ENCODE measurements at regions not wholly inside any gene's neighbourhood (a gene's known extent, or its start where the extent isn't known, plus 50 kb on each side); places are given as distances from the start of the nearest gene placed in this dataset.

- ATAC-seq (ENCODE audit: poor library complexity): no peak
- intact Hi-C loops (cut with DNase I): no loop called here
- no peak for DNase-seq
Measured at GRCh38 chr3:160622263-160623045, 54.5 kb upstream of the ARL14 start.

DNA sequence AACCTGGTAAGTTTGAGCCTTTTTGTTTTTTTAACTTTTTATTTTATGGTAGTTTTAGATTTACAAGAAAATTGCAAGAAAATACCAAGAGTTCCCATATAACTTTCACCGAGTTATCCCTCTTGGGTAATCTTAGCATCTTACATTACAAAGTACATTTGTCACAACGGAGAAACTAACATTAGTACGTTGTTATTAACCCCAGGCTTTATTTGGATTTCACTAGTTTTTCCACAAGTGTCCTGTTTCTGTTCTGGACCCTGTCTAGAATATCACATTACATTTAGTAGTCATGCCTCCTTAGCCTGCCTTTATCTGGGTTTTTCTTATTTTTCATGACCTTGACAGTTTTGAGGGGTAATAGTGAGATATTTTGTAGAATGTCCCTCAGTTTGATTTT, 53.5 kb upstream of the KPNA4 start:
- intact Hi-C loops (cut with DNase I): no loop called here
- ATAC-seq (ENCODE audit: poor library complexity) (no peak), DNase-seq (no peak)

- no peak for DNase-seq
- ATAC-seq (ENCODE audit: poor library complexity): no peak
- intact Hi-C loops (cut with DNase I): no loop called here
Measured at GRCh38 chr3:160618363-160618762, 53.0 kb upstream of the KPNA4 start.

DNA sequence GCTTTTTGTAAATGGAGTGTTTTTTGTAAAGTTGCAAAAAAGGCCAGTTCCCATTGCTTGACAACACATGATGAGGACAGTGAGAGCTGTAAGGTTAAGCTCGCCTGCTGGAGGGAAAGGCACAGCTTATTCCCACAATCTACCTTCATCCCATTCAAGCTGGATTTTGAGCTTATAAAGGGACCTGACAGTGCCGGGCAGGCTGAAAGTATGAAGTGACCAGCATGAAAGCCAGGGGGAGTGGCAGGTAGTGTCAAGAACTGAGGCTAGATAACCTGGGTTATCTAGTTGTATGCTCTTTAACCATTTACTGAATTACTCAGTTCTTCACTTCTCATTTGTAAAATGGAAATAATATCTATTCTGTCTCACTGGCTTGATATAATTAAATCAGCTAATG, 52.3 kb upstream of the KPNA4 start:
- DNase-seq: no peak
- intact Hi-C loops (cut with DNase I): no loop called here
- no peak for ATAC-seq (ENCODE audit: poor library complexity)

DNA sequence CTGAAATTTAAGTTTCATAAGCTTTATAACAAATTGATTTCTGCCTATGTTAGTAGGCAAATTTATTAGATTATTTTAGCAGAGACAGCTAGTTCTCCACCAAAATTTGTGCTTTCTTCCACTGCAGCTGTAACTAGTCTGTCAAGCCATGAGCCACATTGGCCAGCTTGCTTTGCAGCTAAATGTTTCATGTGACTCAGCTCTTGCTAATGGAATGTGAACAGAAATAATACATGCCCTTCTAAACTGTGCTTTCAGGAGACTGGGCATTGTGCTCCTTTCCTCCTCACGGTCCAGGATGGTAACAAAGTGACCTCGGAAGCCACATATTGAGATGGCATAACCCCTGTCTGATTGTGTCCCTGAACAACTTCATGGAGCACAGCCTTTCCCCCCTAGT, 51.3 kb upstream of the KPNA4 start:
- DNase-seq (no peak), ATAC-seq (ENCODE audit: poor library complexity) (peak; percentile 79)
- intact Hi-C loops (cut with DNase I): no loop called here

- no peak for DNase-seq
- intact Hi-C loops (cut with DNase I): no loop called here
- ATAC-seq (ENCODE audit: poor library complexity): no peak
Measured at GRCh38 chr3:160616311-160616710, 50.9 kb upstream of the KPNA4 start.

All from Right ventricle myocardium superior (tissue), 1 donor.